Stomach (tissue), 4 donors: ENCODE measurements at regions not wholly inside any gene's neighbourhood (a gene's known extent, or its start where the extent isn't known, plus 50 kb on each side); places are given as distances from the start of the nearest gene placed in this dataset.

ENCODE experiments used
- POLR2A ChIP-seq, 4 donors: fragments of 450-650 bp; IDR thresholded peaks; one replicate each; pipeline ENCODE4 v1.6.1; 2016; ENCODE audit warnings: antibody characterized with exemption in 4 of 4, control low read depth in 2 of 4, mild to moderate bottlenecking in 1 of 4, moderate library complexity in 1 of 4
- TF ChIP-seq, protein P1 (sequence below), 7 experiments: fragments of 450-650 bp in 4 of 7; fragments of 200-600 bp in 3 of 7; sonication (generic) in 3 of 7; IDR thresholded peaks; one replicate each; pipeline ENCODE4 v1.5.1; 2016 to 2019; ENCODE audit warnings: antibody characterized with exemption in 7 of 7, control low read depth in 2 of 7, mild to moderate bottlenecking in 1 of 7

GRCh38 chr1:55997536-55997935 lies 581.8 kb downstream of the PLPP3 start:
- TF ChIP-seq, protein P1, sequence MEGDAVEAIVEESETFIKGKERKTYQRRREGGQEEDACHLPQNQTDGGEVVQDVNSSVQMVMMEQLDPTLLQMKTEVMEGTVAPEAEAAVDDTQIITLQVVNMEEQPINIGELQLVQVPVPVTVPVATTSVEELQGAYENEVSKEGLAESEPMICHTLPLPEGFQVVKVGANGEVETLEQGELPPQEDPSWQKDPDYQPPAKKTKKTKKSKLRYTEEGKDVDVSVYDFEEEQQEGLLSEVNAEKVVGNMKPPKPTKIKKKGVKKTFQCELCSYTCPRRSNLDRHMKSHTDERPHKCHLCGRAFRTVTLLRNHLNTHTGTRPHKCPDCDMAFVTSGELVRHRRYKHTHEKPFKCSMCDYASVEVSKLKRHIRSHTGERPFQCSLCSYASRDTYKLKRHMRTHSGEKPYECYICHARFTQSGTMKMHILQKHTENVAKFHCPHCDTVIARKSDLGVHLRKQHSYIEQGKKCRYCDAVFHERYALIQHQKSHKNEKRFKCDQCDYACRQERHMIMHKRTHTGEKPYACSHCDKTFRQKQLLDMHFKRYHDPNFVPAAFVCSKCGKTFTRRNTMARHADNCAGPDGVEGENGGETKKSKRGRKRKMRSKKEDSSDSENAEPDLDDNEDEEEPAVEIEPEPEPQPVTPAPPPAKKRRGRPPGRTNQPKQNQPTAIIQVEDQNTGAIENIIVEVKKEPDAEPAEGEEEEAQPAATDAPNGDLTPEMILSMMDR (IDR thresholded peaks at IDR 0.05): no peak
- no peak for TF ChIP-seq POLR2A (IDR thresholded peaks at IDR 0.05)
